ENCODE measurements at regions not wholly inside any gene's neighbourhood (a gene's known extent, or its start where the extent isn't known, plus 50 kb on each side); places are given as distances from the start of the nearest gene placed in this dataset.
"Not testable (repeated sequence)": the region's sequence is repeated elsewhere in the genome, so short reads cannot be mapped to it uniquely, and the experiment has no call there.

- DNase-seq: no peak
Measured at GRCh38 chr3:31053299-31053698, 158.8 kb upstream of the GADL1 start.

GRCh38 chr3:31054032-31054431, 159.6 kb upstream of the GADL1 start:
- no peak for DNase-seq

- no peak for DNase-seq
Measured at GRCh38 chr3:31055757-31056156, 161.3 kb upstream of the GADL1 start.

GRCh38 chr3:31057891-31058290, 163.4 kb upstream of the GADL1 start:
- DNase-seq: no peak

GRCh38 chr3:31064021-31064420, 169.6 kb upstream of the GADL1 start:
- DNase-seq: no peak

- DNase-seq: no peak
Measured at GRCh38 chr3:31065765-31066164, 171.3 kb upstream of the GADL1 start.

- DNase-seq: no peak
Measured at GRCh38 chr3:31067004-31067403, 172.5 kb upstream of the GADL1 start.

- no peak for DNase-seq
Measured at GRCh38 chr3:31075471-31075870, 181.0 kb upstream of the GADL1 start.

- no peak for DNase-seq
Measured at GRCh38 chr3:31075876-31076275, 181.4 kb upstream of the GADL1 start.

- DNase-seq: no peak
Measured at GRCh38 chr3:31077021-31077601, 182.7 kb upstream of the GADL1 start.

GRCh38 chr3:31077826-31078225, 183.4 kb upstream of the GADL1 start:
- no peak for DNase-seq

- DNase-seq: no peak
Measured at GRCh38 chr3:31079689-31080088, 185.2 kb upstream of the GADL1 start.

GRCh38 chr3:31081018-31081662, 186.7 kb upstream of the GADL1 start:
- no peak for DNase-seq

- no peak for DNase-seq
Measured at GRCh38 chr3:31086148-31086547, 191.7 kb upstream of the GADL1 start.

- DNase-seq: no peak
Measured at GRCh38 chr3:31086698-31087097, 192.2 kb upstream of the GADL1 start.

GRCh38 chr3:31091748-31092147, 197.3 kb upstream of the GADL1 start:
- DNase-seq: no peak

- DNase-seq: no peak
Measured at GRCh38 chr3:31092748-31093589, 198.5 kb upstream of the GADL1 start.

- DNase-seq: no peak
Measured at GRCh38 chr3:31093606-31094005, 199.1 kb upstream of the GADL1 start.

- DNase-seq: no peak
Measured at GRCh38 chr3:31094048-31094447, 199.6 kb upstream of the GADL1 start.

GRCh38 chr3:31095255-31095654, 200.8 kb upstream of the GADL1 start:
- no peak for DNase-seq

- no peak for DNase-seq
Measured at GRCh38 chr3:31096661-31097395, 202.4 kb upstream of the GADL1 start.

- no peak for DNase-seq
Measured at GRCh38 chr3:31100519-31100918, 206.1 kb upstream of the GADL1 start.

- DNase-seq: not testable (repeated sequence)
Measured at GRCh38 chr3:31101285-31101684, 206.8 kb upstream of the GADL1 start.

Measured in CD4-positive, alpha-beta T cell treated with Interleukin-4 for 1 hour (primary cell).